ENCODE measurements at regions not wholly inside any gene's neighbourhood (a gene's known extent, or its start where the extent isn't known, plus 50 kb on each side); places are given as distances from the start of the nearest gene placed in this dataset.

DNA sequence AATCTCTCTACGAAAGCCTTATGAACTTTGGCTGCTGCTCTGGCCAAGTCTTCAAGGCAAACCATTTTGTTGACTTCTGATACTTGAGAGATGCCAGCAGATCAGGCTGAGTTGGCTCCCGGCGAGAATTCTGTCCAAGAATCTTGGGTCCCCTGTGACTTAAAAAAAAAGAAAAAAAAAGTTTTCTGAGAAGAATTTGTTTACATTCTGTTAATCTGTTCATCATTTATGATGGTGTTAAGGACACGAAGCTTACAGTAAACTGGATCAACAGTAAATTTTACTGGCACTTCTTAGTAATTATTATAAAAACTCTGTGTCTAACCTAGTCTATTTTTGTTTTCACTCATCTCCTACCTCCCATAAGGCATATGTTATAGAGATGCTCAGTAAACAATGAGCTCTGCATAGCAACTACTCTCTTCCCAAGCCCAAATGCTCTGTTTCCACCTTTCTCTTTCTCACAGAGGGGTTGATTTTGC, 320.9 kb upstream of the RASGRP1 start:
- no peaks in the 10 kb centered on the region for H3K36me3 ChIP-seq (ENCODE audit: insufficient read depth, low read length)
- H3K27ac ChIP-seq (ENCODE audit: low read depth, low read length): no peak overlapping the region
- no peaks in the 10 kb centered on the region for H3K9me3 ChIP-seq (ENCODE audit: low read length)
- H3K27me3 ChIP-seq (ENCODE audit: control insufficient read depth in 1 of 2, insufficient read depth in 2 of 2, low read length in 2 of 2): no peaks in the 10 kb centered on the region
- no peak overlapping the region for H3K4me3 ChIP-seq (ENCODE audit: low read depth in 1 of 2, low read length in 2 of 2)
- H3K4me1 ChIP-seq (ENCODE audit: insufficient read depth, low read length): peaks cover 24% of the 10 kb centered on the region
- no peak overlapping the region for H3K9ac ChIP-seq (ENCODE audit: low read length)

DNA sequence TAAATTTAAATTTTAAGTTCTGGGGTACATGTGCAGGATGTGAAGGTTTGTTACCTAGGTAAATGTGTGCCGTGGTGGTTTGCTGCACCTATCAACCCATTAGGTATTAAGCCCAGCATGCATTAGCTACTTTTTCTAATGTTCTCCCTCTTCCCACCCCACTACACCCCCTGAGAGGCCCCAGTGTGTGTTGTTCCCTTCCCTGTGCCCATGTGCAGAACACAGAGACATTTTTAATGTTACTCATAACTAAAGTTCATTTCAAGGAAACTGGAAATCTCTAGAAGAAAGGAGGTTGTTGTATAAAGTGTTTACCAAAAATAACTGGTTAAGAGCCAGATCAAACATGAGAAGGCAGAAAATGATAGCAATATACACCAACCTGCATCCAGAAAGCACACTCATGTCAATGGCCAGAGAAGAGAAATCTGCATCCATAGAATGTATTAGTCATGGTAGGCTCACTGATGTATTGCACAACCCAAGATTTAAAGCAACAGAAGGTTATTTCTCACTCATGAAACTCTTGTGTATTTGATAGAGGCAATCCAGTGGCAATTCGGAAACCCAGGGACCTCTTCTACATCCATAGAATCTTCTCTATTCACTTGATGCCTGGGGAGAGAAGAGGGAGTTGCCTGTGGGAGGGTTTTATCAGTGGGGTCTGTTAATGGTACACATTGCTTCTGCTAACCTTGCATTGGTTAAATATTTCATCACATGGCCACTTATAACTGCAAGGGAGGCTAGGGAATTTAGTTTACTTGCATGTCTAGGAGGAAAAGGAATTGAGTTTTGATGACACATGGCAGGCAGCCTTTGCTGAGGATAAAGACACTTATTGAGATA, 321.9 kb upstream of the RASGRP1 start:
- no peak overlapping the region for H3K4me3 ChIP-seq (ENCODE audit: low read depth in 1 of 2, low read length in 2 of 2)
- H3K27me3 ChIP-seq (ENCODE audit: control insufficient read depth in 1 of 2, insufficient read depth in 2 of 2, low read length in 2 of 2): no peaks in the 10 kb centered on the region
- no peak overlapping the region for H3K9ac ChIP-seq (ENCODE audit: low read length)
- no peaks in the 10 kb centered on the region for H3K9me3 ChIP-seq (ENCODE audit: low read length)
- H3K4me1 ChIP-seq (ENCODE audit: insufficient read depth, low read length): peaks cover 24% of the 10 kb centered on the region
- no peak overlapping the region for H3K27ac ChIP-seq (ENCODE audit: low read depth, low read length)
- no peaks in the 10 kb centered on the region for H3K36me3 ChIP-seq (ENCODE audit: insufficient read depth, low read length)

DNA sequence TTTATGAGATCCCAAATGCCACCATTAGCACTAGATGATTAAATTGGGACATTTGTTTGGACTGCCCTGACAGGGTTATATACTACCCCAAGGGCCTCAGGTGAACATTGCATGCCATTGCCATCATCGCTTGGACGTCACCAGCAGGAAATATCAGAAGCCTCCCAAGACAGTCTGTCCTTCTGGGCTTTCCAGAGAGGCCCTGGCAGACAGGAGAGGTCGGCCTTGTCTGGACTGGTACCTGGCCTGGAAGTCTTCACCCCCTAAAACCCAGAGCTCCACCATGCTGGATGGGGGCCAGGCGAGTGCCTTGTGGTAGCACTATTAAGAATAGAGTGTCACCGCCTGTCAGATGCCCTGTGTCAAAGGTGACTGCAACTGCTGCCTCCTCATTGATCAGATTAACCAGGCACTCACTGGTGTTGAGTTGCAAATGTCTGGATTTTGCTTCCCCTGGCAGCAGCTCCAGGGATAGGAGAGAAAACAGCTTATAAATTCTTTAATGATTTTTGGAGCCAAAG, 324.1 kb upstream of the RASGRP1 start:
- no peaks in the 10 kb centered on the region for H3K27me3 ChIP-seq (ENCODE audit: control insufficient read depth in 1 of 2, insufficient read depth in 2 of 2, low read length in 2 of 2)
- H3K9me3 ChIP-seq (ENCODE audit: low read length): no peaks in the 10 kb centered on the region
- no peak overlapping the region for H3K9ac ChIP-seq (ENCODE audit: low read length)
- no peak overlapping the region for H3K4me3 ChIP-seq (ENCODE audit: low read depth in 1 of 2, low read length in 2 of 2)
- no peak overlapping the region for H3K27ac ChIP-seq (ENCODE audit: low read depth, low read length)
- H3K4me1 ChIP-seq (ENCODE audit: insufficient read depth, low read length): peaks cover 26% of the 10 kb centered on the region
- H3K36me3 ChIP-seq (ENCODE audit: insufficient read depth, low read length): no peaks in the 10 kb centered on the region

DNA sequence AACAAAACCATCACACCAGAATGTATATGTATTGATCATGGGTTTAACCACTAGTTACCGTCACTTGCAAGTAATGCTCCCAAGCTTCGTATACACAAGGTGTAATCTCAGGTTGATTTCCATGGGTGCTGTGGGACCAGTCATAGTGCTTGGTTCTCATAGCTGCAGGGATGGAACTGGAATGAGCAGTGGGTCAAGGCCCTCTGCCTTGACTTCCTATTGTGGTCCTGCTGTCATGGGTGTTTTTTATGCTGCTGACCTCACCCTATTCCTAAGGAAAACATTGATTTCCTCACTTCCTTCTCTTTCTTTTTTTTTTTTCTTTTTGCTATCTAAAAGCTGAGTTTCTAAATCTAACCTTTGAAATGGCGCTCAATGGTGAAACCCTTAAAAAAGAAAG, 325.6 kb upstream of the RASGRP1 start:
- H3K27ac ChIP-seq (ENCODE audit: low read depth, low read length): no peak overlapping the region
- H3K27me3 ChIP-seq (ENCODE audit: control insufficient read depth in 1 of 2, insufficient read depth in 2 of 2, low read length in 2 of 2): no peaks in the 10 kb centered on the region
- no peak overlapping the region for H3K4me3 ChIP-seq (ENCODE audit: low read depth in 1 of 2, low read length in 2 of 2)
- H3K9ac ChIP-seq (ENCODE audit: low read length): no peak overlapping the region
- peaks cover 28% of the 10 kb centered on the region for H3K4me1 ChIP-seq (ENCODE audit: insufficient read depth, low read length)
- H3K36me3 ChIP-seq (ENCODE audit: insufficient read depth, low read length): no peaks in the 10 kb centered on the region
- no peaks in the 10 kb centered on the region for H3K9me3 ChIP-seq (ENCODE audit: low read length)

DNA sequence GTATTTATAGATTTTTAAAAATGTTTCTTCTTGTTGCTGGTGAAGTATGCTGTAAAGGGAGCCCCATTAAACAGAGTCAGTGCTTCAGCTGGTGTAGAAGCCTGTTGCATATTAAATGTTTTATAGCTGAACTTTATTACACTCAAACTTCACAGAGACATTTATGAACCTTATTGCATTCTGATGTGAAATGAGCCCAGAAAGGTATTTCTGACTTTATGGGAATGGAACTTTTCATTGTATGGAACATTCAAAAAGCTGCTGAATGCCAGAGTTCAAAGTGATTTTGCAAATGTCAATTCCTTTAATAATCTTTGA, 329.3 kb upstream of the RASGRP1 start:
- Histone ChIP-seq H3K36me3 (ENCODE audit: insufficient read depth, low read length) (no peaks in the 10 kb centered on the region), H3K27ac (ENCODE audit: low read depth, low read length) (no peak overlapping the region), H3K4me3 (ENCODE audit: low read depth in 1 of 2, low read length in 2 of 2) (no peak overlapping the region), H3K27me3 (ENCODE audit: control insufficient read depth in 1 of 2, insufficient read depth in 2 of 2, low read length in 2 of 2) (no peaks in the 10 kb centered on the region), H3K9ac (ENCODE audit: low read length) (no peak overlapping the region), H3K4me1 (ENCODE audit: insufficient read depth, low read length) (peaks cover 16% of the 10 kb centered on the region), H3K9me3 (ENCODE audit: low read length) (no peaks in the 10 kb centered on the region)

DNA sequence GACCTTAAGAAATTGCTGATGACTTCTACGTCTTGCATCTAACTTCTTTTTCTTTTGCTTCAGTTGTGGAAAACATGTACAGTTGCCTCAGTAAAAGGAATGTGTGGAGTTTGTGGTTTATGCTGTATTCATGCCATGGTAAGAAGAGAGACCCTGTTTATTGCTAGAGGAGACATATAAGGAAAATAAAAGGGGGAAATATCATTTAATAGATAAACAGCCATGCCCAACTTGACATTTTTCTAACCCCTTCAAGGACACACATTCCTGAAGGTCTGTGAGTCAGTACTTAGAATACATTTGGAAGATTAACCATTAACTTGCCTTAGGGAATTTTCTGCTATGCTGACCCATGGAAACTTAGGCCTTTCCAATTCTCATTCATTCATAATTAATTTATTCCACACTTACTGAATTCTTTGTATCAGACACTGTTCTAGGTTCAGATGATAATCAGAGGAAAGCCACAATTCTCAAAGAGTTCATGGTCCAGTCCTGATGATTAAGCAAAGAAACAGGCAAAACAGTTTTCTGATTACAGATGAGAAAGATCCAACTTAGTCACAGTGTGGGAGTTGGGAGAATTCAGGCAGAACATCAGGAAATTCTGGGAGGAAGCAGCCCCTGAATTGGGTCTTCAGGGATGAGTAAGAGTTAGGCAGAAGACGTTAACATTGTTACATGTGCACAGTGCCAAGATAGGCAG, 329.8 kb upstream of the RASGRP1 start:
- Histone ChIP-seq H3K27ac (ENCODE audit: low read depth, low read length) (no peak overlapping the region), H3K4me3 (ENCODE audit: low read depth in 1 of 2, low read length in 2 of 2) (no peak overlapping the region), H3K9me3 (ENCODE audit: low read length) (no peaks in the 10 kb centered on the region), H3K4me1 (ENCODE audit: insufficient read depth, low read length) (peaks cover 13% of the 10 kb centered on the region), H3K36me3 (ENCODE audit: insufficient read depth, low read length) (no peaks in the 10 kb centered on the region), H3K27me3 (ENCODE audit: control insufficient read depth in 1 of 2, insufficient read depth in 2 of 2, low read length in 2 of 2) (no peaks in the 10 kb centered on the region), H3K9ac (ENCODE audit: low read length) (no peak overlapping the region)

DNA sequence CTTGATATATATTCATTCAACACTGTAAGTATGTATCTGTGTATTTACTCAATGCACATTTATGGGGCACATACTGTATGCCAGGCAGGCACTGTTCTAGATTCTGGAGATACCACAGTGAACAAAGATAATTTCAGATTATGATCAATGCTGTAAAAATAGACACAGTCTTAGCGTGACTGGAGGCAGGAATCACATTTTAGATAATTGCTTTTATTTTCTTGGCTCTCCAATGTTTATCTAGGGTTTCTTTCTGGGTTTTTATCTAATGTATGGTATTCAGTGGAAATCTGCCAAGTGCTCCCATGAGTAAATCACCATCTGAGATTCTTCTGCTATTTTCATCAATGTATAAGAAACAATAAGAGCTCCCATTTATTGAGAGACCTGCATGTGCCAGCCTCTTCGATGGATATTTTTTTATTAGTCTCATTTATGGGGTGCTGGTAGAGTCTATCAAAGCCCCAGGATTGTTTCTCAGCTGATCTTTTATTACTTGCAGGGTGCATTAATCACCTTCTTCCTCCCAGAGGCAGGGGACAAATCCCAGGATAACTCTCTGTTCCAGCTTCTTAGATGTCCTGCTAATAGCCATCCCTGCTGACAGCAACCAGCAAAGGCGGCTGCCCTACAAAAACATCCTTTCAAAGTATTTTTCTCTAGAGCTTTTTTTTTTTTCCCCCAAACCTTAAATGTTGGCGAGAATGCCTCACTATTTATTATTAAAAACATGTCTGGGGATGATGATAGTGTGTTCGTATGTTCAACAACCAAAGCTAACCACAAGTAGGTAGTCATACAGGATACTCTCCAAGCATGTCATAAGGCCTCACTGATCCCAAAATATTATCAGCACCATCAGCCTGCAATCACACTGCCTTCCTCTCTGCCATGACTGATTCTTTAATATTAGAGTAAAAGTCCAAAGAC, 331.0 kb upstream of the RASGRP1 start:
- H3K4me3 ChIP-seq (ENCODE audit: low read depth in 1 of 2, low read length in 2 of 2): no peak overlapping the region
- H3K9me3 ChIP-seq (ENCODE audit: low read length): no peaks in the 10 kb centered on the region
- H3K27me3 ChIP-seq (ENCODE audit: control insufficient read depth in 1 of 2, insufficient read depth in 2 of 2, low read length in 2 of 2): no peaks in the 10 kb centered on the region
- H3K36me3 ChIP-seq (ENCODE audit: insufficient read depth, low read length): no peaks in the 10 kb centered on the region
- peaks cover 13% of the 10 kb centered on the region for H3K4me1 ChIP-seq (ENCODE audit: insufficient read depth, low read length)
- H3K27ac ChIP-seq (ENCODE audit: low read depth, low read length): no peak overlapping the region
- H3K9ac ChIP-seq (ENCODE audit: low read length): no peak overlapping the region

DNA sequence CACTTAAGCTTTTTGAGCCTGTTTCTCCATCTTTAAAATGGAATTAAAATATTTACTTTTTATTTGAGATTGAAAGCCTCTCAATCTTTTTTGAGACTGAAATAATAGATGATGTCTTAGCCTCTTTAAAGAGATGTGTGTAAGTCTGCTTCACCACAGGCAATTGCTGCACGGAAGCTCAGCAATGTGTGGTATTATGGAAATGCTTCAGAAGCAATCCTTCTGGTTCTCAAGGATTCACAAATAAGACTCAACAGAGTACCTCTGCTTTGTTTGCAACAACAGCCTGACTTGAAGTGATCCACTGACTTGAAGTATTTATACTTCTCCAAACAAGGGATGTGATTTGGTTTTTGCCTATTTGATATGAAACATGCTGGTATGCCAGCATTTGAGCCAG, 332.0 kb upstream of the RASGRP1 start:
- H3K4me3 ChIP-seq (ENCODE audit: low read depth in 1 of 2, low read length in 2 of 2): no peak overlapping the region
- peaks cover 13% of the 10 kb centered on the region for H3K4me1 ChIP-seq (ENCODE audit: insufficient read depth, low read length)
- H3K9ac ChIP-seq (ENCODE audit: low read length): no peak overlapping the region
- H3K36me3 ChIP-seq (ENCODE audit: insufficient read depth, low read length): no peaks in the 10 kb centered on the region
- no peak overlapping the region for H3K27ac ChIP-seq (ENCODE audit: low read depth, low read length)
- no peaks in the 10 kb centered on the region for H3K9me3 ChIP-seq (ENCODE audit: low read length)
- H3K27me3 ChIP-seq (ENCODE audit: control insufficient read depth in 1 of 2, insufficient read depth in 2 of 2, low read length in 2 of 2): no peaks in the 10 kb centered on the region

DNA sequence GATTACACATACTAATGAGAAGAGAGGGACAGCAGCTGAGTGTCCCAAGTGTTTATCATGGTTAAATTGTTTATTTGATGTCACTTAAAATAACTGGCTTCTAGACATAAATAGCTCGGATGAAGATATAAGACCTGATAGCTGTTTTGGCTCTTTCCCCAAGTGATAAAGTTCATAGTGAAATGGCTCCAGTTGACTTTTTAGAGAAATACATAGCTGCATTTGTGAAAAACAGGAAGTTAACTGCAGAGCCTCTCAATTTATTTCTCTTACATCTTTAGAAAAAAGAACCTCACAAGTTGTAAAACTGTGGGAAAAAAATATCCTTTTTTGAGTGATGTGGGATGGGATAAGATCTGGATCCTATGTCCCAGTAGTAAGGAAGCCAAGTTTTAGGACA, 332.9 kb upstream of the RASGRP1 start:
- Histone ChIP-seq H3K4me1 (ENCODE audit: insufficient read depth, low read length) (peaks cover 13% of the 10 kb centered on the region), H3K36me3 (ENCODE audit: insufficient read depth, low read length) (no peaks in the 10 kb centered on the region), H3K27ac (ENCODE audit: low read depth, low read length) (no peak overlapping the region), H3K9ac (ENCODE audit: low read length) (no peak overlapping the region), H3K4me3 (ENCODE audit: low read depth in 1 of 2, low read length in 2 of 2) (no peak overlapping the region), H3K27me3 (ENCODE audit: control insufficient read depth in 1 of 2, insufficient read depth in 2 of 2, low read length in 2 of 2) (no peaks in the 10 kb centered on the region), H3K9me3 (ENCODE audit: low read length) (no peaks in the 10 kb centered on the region)

DNA sequence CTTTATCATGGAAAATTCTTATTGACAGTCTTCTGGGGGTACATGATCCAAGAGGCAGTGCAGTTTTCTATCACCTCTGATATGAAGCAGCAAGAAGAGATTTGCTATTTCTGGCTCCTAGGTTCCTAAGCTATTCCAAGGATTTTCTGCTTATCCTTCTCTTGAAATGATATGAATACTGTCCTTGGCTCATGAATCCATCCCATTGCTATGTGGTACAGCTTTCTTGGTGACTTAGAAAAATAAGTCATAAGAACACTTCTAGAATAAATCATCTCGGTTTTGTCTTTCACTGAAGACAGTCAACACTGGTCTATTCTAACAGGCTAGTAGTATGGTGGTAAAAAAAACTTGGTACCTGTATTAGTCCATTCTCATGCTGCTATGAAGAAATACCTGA, 333.6 kb upstream of the RASGRP1 start:
- H3K36me3 ChIP-seq (ENCODE audit: insufficient read depth, low read length): no peaks in the 10 kb centered on the region
- no peak overlapping the region for H3K9ac ChIP-seq (ENCODE audit: low read length)
- no peak overlapping the region for H3K4me3 ChIP-seq (ENCODE audit: low read depth in 1 of 2, low read length in 2 of 2)
- no peaks in the 10 kb centered on the region for H3K9me3 ChIP-seq (ENCODE audit: low read length)
- no peaks in the 10 kb centered on the region for H3K27me3 ChIP-seq (ENCODE audit: control insufficient read depth in 1 of 2, insufficient read depth in 2 of 2, low read length in 2 of 2)
- H3K27ac ChIP-seq (ENCODE audit: low read depth, low read length): no peak overlapping the region
- peaks cover 11% of the 10 kb centered on the region for H3K4me1 ChIP-seq (ENCODE audit: insufficient read depth, low read length)

DNA sequence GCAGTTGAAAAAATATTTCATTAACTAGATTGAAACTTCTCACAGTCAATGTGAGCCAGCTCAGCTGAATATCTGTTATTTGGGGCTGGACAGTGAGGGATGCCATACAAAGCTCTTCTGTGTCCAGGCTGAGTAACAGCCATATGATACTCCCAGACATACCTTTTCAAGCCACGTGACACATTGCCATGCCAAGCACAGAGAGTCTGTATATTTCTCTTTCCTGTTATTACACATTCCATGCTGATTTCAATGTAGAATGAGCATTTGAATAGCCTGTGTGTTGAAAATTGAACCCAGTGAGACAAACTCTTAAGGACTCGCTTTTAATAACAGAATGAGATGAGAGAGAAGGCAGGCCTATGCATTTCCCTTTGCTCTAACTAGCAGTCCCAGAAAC, 334.7 kb upstream of the RASGRP1 start:
- H3K4me3 ChIP-seq (ENCODE audit: low read depth in 1 of 2, low read length in 2 of 2): no peak overlapping the region
- no peak overlapping the region for H3K9ac ChIP-seq (ENCODE audit: low read length)
- H3K36me3 ChIP-seq (ENCODE audit: insufficient read depth, low read length): no peaks in the 10 kb centered on the region
- no peaks in the 10 kb centered on the region for H3K9me3 ChIP-seq (ENCODE audit: low read length)
- H3K4me1 ChIP-seq (ENCODE audit: insufficient read depth, low read length): peaks cover under 1% of the 10 kb centered on the region
- H3K27me3 ChIP-seq (ENCODE audit: control insufficient read depth in 1 of 2, insufficient read depth in 2 of 2, low read length in 2 of 2): no peaks in the 10 kb centered on the region
- no peak overlapping the region for H3K27ac ChIP-seq (ENCODE audit: low read depth, low read length)
